ENCODE measurements at regions not wholly inside any gene's neighbourhood (a gene's known extent, or its start where the extent isn't known, plus 50 kb on each side); places are given as distances from the start of the nearest gene placed in this dataset.

GRCh38 chr6:137690034-137690433 lies 177.0 kb upstream of the TNFAIP3 start:
- Mint-ChIP-seq H3K36me3 (ENCODE audit: insufficient read depth in 2 of 2) (peaks cover 0 to 3% of the 10 kb centered on the region in 2 donors), H3K4me1 (ENCODE audit: low read depth) (peaks cover 34% of the 10 kb centered on the region), H3K27ac (no peak overlapping the region), H3K4me3 (peak overlapping the region in 1 of 2 donors; percentile 15), H3K9me3 (peaks cover 0 to 3% of the 10 kb centered on the region in 2 donors), H3K27me3 (ENCODE audit: low read depth) (peaks cover 16% of the 10 kb centered on the region)
- DNase-seq (no peak), ATAC-seq (replicated peaks in 1 of 2) (no peak)

- DNase-seq (no peak), ATAC-seq (replicated peaks in 1 of 2) (no peak)
- Mint-ChIP-seq H3K27me3 (ENCODE audit: low read depth) (peaks cover 14% of the 10 kb centered on the region), H3K27ac (no peak overlapping the region), H3K4me1 (ENCODE audit: low read depth) (peaks cover 38% of the 10 kb centered on the region), H3K9me3 (peaks cover 0 to 2% of the 10 kb centered on the region in 2 donors), H3K36me3 (ENCODE audit: insufficient read depth in 2 of 2) (peaks cover 0 to 3% of the 10 kb centered on the region in 2 donors), H3K4me3 (no peak overlapping the region)
Observed at GRCh38 chr6:137690721-137691120, 176.3 kb upstream of the TNFAIP3 start.

DNA sequence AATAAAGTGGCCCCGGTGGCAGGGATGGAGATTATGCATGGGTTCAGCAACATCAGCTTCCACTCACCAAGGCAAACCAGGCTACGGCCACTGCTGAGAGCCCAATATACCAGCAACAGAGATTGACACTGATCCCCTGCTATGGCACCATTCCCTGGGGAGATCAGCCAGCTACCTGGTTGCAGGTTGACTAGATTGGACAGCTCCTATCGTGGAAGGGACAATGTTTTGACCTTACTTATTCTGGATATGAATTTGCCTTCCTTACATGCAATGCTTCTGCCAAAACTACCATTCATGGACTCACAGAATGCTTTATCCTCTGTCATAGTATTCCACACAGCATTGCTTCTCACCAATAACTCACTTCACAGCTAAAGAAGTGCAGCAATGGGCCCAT lies 174.8 kb upstream of the TNFAIP3 start:
- Mint-ChIP-seq H3K27me3 (ENCODE audit: low read depth) (peaks cover 8% of the 10 kb centered on the region), H3K27ac (no peak overlapping the region), H3K36me3 (ENCODE audit: insufficient read depth in 2 of 2) (peaks cover 0 to 3% of the 10 kb centered on the region in 2 donors), H3K4me3 (no peak overlapping the region), H3K9me3 (no peaks in the 10 kb centered on the region), H3K4me1 (ENCODE audit: low read depth) (peaks cover 36% of the 10 kb centered on the region)
- no peak for ATAC-seq (replicated peaks in 1 of 2)
- no peak for DNase-seq

DNA sequence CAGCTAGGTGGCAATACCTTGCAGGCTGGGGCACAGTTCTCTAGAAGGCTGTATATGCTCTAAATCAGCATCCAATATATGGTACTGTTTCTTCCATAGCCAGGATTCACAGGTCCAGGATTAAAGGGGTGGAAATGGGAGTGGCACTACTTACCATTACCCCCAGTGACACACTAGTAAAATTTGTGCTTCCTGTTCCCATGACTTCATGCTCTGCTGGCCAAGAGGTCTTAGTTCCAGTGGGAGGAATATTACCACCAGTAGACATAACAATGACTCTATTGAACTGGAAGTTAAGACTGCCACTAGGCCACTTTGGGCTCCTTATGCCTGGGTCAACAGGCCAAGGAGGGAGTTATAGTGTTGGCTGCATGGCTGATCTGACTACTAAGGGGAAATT lies 174.3 kb upstream of the TNFAIP3 start:
- Mint-ChIP-seq H3K36me3 (ENCODE audit: insufficient read depth in 2 of 2) (peaks cover 0 to 3% of the 10 kb centered on the region in 2 donors), H3K4me1 (ENCODE audit: low read depth) (peaks cover 35% of the 10 kb centered on the region), H3K27ac (no peak overlapping the region), H3K9me3 (no peaks in the 10 kb centered on the region), H3K27me3 (ENCODE audit: low read depth) (peaks cover 8% of the 10 kb centered on the region), H3K4me3 (no peak overlapping the region)
- DNase-seq (no peak), ATAC-seq (replicated peaks in 1 of 2) (no peak)

- peak; percentile 15 to 61 for ATAC-seq (replicated peaks in 1 of 2)
- peaks cover 31% of the 10 kb centered on the region for H3K4me1 Mint-ChIP-seq (ENCODE audit: low read depth)
Observed at GRCh38 chr6:137693711-137694110, 173.3 kb upstream of the TNFAIP3 start.

GRCh38 chr6:137696765-137697164 lies 170.3 kb upstream of the TNFAIP3 start:
- ATAC-seq (replicated peaks in 1 of 2) (no peak), DNase-seq (no peak)
- peak overlapping the region; percentile 70 for H3K27ac Mint-ChIP-seq
- H3K36me3 Mint-ChIP-seq (ENCODE audit: insufficient read depth in 2 of 2) = peaks cover 2% of the 10 kb centered on the region in 2 donors
- H3K27me3 Mint-ChIP-seq (ENCODE audit: low read depth) = peaks cover 8% of the 10 kb centered on the region
- H3K9me3 Mint-ChIP-seq = no peaks in the 10 kb centered on the region
- peaks cover 55% of the 10 kb centered on the region for H3K4me1 Mint-ChIP-seq (ENCODE audit: low read depth)
- H3K4me3 Mint-ChIP-seq = no peak overlapping the region

More at GRCh38 chr6:137693711-137694110, 173.3 kb upstream of the TNFAIP3 start:
- H3K27ac Mint-ChIP-seq = peak overlapping the region; percentile 73
- no peak for DNase-seq
- peak overlapping the region in 1 of 2 donors; percentile 20 for H3K4me3 Mint-ChIP-seq
- no peaks in the 10 kb centered on the region for H3K9me3 Mint-ChIP-seq
- H3K27me3 Mint-ChIP-seq (ENCODE audit: low read depth) = peaks cover 8% of the 10 kb centered on the region
- H3K36me3 Mint-ChIP-seq (ENCODE audit: insufficient read depth in 2 of 2) = peaks cover 0 to 3% of the 10 kb centered on the region in 2 donors

- DNase-seq = peak; percentile 17 to 27
- H3K27ac Mint-ChIP-seq = peak overlapping the region; percentile 70
- ATAC-seq (replicated peaks in 1 of 2) = peak; percentile 33 to 46
- peaks cover 56% of the 10 kb centered on the region for H3K4me1 Mint-ChIP-seq (ENCODE audit: low read depth)
- no peaks in the 10 kb centered on the region for H3K9me3 Mint-ChIP-seq
- H3K4me3 Mint-ChIP-seq = peak overlapping the region in 1 of 2 donors; percentile 10
- H3K36me3 Mint-ChIP-seq (ENCODE audit: insufficient read depth in 2 of 2) = peaks cover 2% of the 10 kb centered on the region in 2 donors
- peaks cover 8% of the 10 kb centered on the region for H3K27me3 Mint-ChIP-seq (ENCODE audit: low read depth)
Observed at GRCh38 chr6:137697267-137697938, 169.7 kb upstream of the TNFAIP3 start.

- ATAC-seq (replicated peaks in 1 of 2) (peak in 1 of 2 donors; percentile 0), DNase-seq (no peak)
- Mint-ChIP-seq H3K27ac (peak overlapping the region; percentile 99), H3K36me3 (ENCODE audit: insufficient read depth in 2 of 2) (peaks cover 2% of the 10 kb centered on the region in 2 donors), H3K4me3 (peak overlapping the region; percentile 67 to 90), H3K4me1 (ENCODE audit: low read depth) (peaks cover 61% of the 10 kb centered on the region), H3K9me3 (no peaks in the 10 kb centered on the region), H3K27me3 (ENCODE audit: low read depth) (peaks cover 8% of the 10 kb centered on the region)
Observed at GRCh38 chr6:137698636-137699030, 168.4 kb upstream of the TNFAIP3 start.

DNA sequence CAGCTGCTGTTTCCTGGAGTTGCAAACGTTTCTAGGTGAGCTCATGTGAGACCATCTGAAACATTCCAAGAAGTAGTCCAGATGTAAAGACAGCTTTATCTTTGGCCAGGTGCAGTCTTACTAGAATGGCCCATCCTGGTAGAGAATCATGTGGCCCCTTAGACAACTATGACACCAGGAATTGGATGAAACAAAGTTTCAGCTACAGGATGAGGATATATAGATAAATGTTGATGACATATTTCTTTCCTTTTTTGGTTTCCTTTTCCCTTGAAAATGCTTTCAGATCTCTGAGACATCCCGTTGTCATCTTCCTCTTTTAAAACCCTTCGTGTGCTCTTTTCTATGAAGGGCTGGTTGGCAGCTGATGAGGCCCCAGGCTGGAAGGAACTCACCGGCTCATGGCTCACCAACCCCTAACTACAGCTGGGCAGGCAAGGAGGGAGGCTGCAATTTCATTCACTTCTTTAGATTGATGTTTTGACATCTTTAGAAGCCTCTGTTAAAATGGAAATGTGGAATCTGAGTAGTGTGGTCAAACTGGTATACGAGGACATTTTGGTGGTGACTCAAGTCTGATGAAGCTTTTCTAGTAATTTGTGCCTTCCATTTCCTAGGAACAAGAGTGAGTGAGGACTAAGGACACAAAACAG lies 167.9 kb upstream of the TNFAIP3 start:
- no peaks in the 10 kb centered on the region for H3K9me3 Mint-ChIP-seq
- peak overlapping the region; percentile 99 for H3K27ac Mint-ChIP-seq
- H3K4me3 Mint-ChIP-seq = peak overlapping the region; percentile 67 to 90
- peaks cover 8% of the 10 kb centered on the region for H3K27me3 Mint-ChIP-seq (ENCODE audit: low read depth)
- ATAC-seq (replicated peaks in 1 of 2) (peak; percentile 76 to 82), DNase-seq (peak; percentile 48 to 50)
- peaks cover 57% of the 10 kb centered on the region for H3K4me1 Mint-ChIP-seq (ENCODE audit: low read depth)
- H3K36me3 Mint-ChIP-seq (ENCODE audit: insufficient read depth in 2 of 2) = peaks cover 2% of the 10 kb centered on the region in 2 donors

DNA sequence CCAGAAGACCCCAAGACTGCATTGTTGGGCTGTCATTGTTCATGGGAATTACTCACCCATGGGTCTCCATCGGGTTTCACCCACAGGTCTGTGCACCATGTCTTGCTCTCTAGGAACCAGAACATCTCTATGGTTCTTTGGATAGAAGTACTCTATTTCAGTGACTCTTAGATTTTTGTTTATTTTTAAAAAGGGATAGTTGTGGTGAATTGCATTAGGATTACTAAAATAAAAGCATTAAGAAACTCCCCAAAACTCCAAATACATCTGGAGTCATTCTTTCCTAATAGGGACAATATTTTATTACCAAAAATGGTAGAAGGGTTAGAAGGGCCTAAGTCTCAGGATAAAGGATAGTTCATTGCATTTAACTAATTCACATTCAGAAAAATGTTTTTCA lies 166.9 kb upstream of the TNFAIP3 start:
- Mint-ChIP-seq H3K27me3 (ENCODE audit: low read depth) (peaks cover 8% of the 10 kb centered on the region), H3K27ac (peak overlapping the region; percentile 99), H3K4me1 (ENCODE audit: low read depth) (peaks cover 60% of the 10 kb centered on the region), H3K4me3 (peak overlapping the region; percentile 67 to 90), H3K36me3 (ENCODE audit: insufficient read depth in 2 of 2) (peaks cover 2% of the 10 kb centered on the region in 2 donors), H3K9me3 (no peaks in the 10 kb centered on the region)
- DNase-seq (no peak), ATAC-seq (replicated peaks in 1 of 2) (no peak)

DNA sequence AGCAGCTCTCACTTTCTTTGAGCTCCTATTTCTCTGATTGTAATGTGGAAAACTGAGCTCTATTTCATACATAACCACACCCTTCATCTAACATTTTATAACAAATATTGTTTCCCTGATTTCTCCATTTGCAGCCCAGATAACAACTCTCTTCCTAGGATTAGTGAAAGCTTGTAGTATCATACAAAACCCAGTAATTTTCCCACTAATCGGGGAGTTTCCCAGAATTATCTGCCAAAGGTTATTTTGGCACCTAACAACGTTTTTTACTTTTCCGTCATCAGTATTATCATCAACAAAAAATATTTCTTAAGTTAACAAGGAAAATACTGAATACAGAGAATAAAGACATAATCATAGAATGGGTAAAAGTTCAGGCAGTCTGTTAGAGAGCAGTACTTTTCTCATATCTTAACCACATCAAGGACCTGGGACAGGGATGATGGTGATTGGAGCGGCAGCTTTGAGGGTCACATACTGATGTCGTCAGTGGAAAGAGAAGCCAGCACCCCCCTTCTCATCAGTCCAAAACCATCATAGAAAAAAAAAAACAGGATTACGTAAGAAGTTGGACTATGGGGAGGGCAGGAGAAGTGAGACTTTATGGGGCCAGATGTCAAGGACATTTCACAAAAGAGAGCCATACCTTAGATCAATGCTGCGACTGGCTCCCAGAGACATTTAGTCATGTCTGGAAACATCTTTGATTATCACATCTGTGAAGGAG lies 166.1 kb upstream of the TNFAIP3 start:
- ATAC-seq (replicated peaks in 1 of 2) (no peak), DNase-seq (no peak)
- Mint-ChIP-seq H3K27me3 (ENCODE audit: low read depth) (peaks cover 3% of the 10 kb centered on the region), H3K9me3 (no peaks in the 10 kb centered on the region), H3K4me1 (ENCODE audit: low read depth) (peaks cover 63% of the 10 kb centered on the region), H3K36me3 (ENCODE audit: insufficient read depth in 2 of 2) (peaks cover 2% of the 10 kb centered on the region in 2 donors), H3K4me3 (peak overlapping the region; percentile 18 to 64), H3K27ac (peak overlapping the region; percentile 99)

GRCh38 chr6:137701942-137702341 lies 165.1 kb upstream of the TNFAIP3 start:
- Mint-ChIP-seq H3K27ac (no peak overlapping the region), H3K9me3 (no peaks in the 10 kb centered on the region), H3K27me3 (ENCODE audit: low read depth) (no peaks in the 10 kb centered on the region), H3K4me3 (no peak overlapping the region), H3K36me3 (ENCODE audit: insufficient read depth in 2 of 2) (peaks cover 0 to 2% of the 10 kb centered on the region in 2 donors), H3K4me1 (ENCODE audit: low read depth) (peaks cover 70% of the 10 kb centered on the region)
- DNase-seq (no peak), ATAC-seq (replicated peaks in 1 of 2) (no peak)
